ENCODE measurements at regions not wholly inside any gene's neighbourhood (a gene's known extent, or its start where the extent isn't known, plus 50 kb on each side); places are given as distances from the start of the nearest gene placed in this dataset.

GRCh38 chr3:184485241-184485640 lies 76.3 kb upstream of the EPHB3 start:
- no peak for TF ChIP-seq CTCF (IDR thresholded peaks at IDR 0.05; ENCODE audit: low read length, missing control alignments)
- no peak overlapping the region for H3K4me3 ChIP-seq (replicated peaks; ENCODE audit: low read depth, low read length)
- DNase-seq (ENCODE audit: low read depth): no peak

GRCh38 chr3:184485906-184486305 lies 75.7 kb upstream of the EPHB3 start:
- H3K4me3 ChIP-seq (replicated peaks; ENCODE audit: low read depth, low read length): no peak overlapping the region
- TF ChIP-seq CTCF (IDR thresholded peaks at IDR 0.05; ENCODE audit: low read length, missing control alignments): no peak
- no peak for DNase-seq (ENCODE audit: low read depth)

GRCh38 chr3:184486614-184487013 lies 75.0 kb upstream of the EPHB3 start:
- no peak overlapping the region for H3K4me3 ChIP-seq (replicated peaks; ENCODE audit: low read depth, low read length)
- DNase-seq (ENCODE audit: low read depth): no peak
- TF ChIP-seq CTCF (IDR thresholded peaks at IDR 0.05; ENCODE audit: low read length, missing control alignments): no peak

- H3K4me3 ChIP-seq (replicated peaks; ENCODE audit: low read depth, low read length): no peak overlapping the region
- no peak for DNase-seq (ENCODE audit: low read depth)
- TF ChIP-seq CTCF (IDR thresholded peaks at IDR 0.05; ENCODE audit: low read length, missing control alignments): no peak
These were observed 73.0 kb upstream of the EPHB3 start for GRCh38 chr3:184488577-184488976.

GRCh38 chr3:184489268-184489841 lies 72.2 kb upstream of the EPHB3 start:
- TF ChIP-seq CTCF (IDR thresholded peaks at IDR 0.05; ENCODE audit: low read length, missing control alignments): no peak
- no peak for DNase-seq (ENCODE audit: low read depth)
- no peak overlapping the region for H3K4me3 ChIP-seq (replicated peaks; ENCODE audit: low read depth, low read length)

- no peak for TF ChIP-seq CTCF (IDR thresholded peaks at IDR 0.05; ENCODE audit: low read length, missing control alignments)
- peak; percentile 9 for DNase-seq (ENCODE audit: low read depth)
These were observed 70.5 kb upstream of the EPHB3 start for GRCh38 chr3:184491011-184491576.

More at GRCh38 chr3:184491011-184491576, 70.5 kb upstream of the EPHB3 start:
- no peak overlapping the region for H3K4me3 ChIP-seq (replicated peaks; ENCODE audit: low read depth, low read length)
